Skeletal muscle tissue (tissue), 3 donors: ENCODE measurements at regions not wholly inside any gene's neighbourhood (a gene's known extent, or its start where the extent isn't known, plus 50 kb on each side); places are given as distances from the start of the nearest gene placed in this dataset.
"Not testable (repeated sequence)": the region's sequence is repeated elsewhere in the genome, so short reads cannot be mapped to it uniquely, and the experiment has no call there.

Experiments
- H3K27ac ChIP-seq: one replicate; pipeline ENCODE4 v1.7.0; 2013; ENCODE audit warnings: mild to moderate bottlenecking, low read depth, low read length, inconsistent platforms
- H3K27me3 ChIP-seq, 3 donors: one replicate each; pipeline ENCODE4 v1.7.0; 2013; ENCODE audit warnings: low read length in 3 of 3; ENCODE audit not compliant: control insufficient read depth in 3 of 3, insufficient read depth in 3 of 3
- H3K36me3 ChIP-seq, 3 donors: one replicate each; pipeline ENCODE4 v1.7.0; 2013; ENCODE audit warnings: low read length in 3 of 3; ENCODE audit not compliant: control insufficient read depth in 3 of 3, insufficient read depth in 3 of 3
- H3K4me1 ChIP-seq, 3 donors: one replicate each; pipeline ENCODE4 v1.7.0; 2013; ENCODE audit warnings: low read length in 3 of 3, mild to moderate bottlenecking in 3 of 3; ENCODE audit not compliant: control insufficient read depth in 3 of 3, insufficient read depth in 3 of 3
- H3K4me3 ChIP-seq, 3 donors: one replicate each; pipeline ENCODE4 v1.7.0; 2013; ENCODE audit warnings: low read length in 3 of 3
- H3K9ac ChIP-seq, 3 donors: one replicate each; pipeline ENCODE4 v1.7.0; 2013; ENCODE audit warnings: low read length in 3 of 3, mild to moderate bottlenecking in 3 of 3, moderate library complexity in 2 of 3, low read depth in 1 of 3
- H3K9me3 ChIP-seq, 3 donors: one replicate each; pipeline ENCODE4 v1.7.0; 2013; ENCODE audit warnings: low read length in 3 of 3; ENCODE audit not compliant: control insufficient read depth in 3 of 3
- donor health status: Osteomylitis.

DNA sequence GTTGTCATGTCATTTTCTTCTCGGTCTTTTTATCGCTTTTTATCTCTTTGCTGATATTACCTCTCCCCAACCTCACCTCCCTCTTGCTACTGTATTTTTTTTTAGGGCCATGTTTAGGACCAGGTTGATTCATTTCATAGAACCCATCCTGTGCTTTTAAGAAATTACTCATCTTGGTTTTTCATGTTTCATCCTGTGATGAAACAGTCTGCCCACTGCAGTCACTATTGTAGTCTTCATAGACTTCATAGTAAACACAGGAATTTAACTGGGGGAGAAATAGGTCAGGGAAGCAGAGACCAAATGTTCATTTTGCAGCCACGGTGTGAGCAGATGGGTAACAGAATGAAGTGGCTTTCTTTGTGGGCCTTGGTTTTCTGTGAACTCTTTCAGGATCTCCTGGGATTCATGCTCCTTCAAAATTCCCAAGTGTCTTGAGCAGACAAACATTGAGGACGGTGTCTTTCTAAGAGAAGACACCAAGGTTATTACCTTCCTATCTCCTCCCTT is 161.8 kb downstream of the NAA11 start:
- Histone ChIP-seq H3K27ac (no peak overlapping the region), H3K4me3 (no peak overlapping the region), H3K27me3 (no peaks in the 10 kb centered on the region), H3K36me3 (no peaks in the 10 kb centered on the region), H3K9ac (no peak overlapping the region), H3K4me1 (no peaks in the 10 kb centered on the region), H3K9me3 (no peaks in the 10 kb centered on the region)

DNA sequence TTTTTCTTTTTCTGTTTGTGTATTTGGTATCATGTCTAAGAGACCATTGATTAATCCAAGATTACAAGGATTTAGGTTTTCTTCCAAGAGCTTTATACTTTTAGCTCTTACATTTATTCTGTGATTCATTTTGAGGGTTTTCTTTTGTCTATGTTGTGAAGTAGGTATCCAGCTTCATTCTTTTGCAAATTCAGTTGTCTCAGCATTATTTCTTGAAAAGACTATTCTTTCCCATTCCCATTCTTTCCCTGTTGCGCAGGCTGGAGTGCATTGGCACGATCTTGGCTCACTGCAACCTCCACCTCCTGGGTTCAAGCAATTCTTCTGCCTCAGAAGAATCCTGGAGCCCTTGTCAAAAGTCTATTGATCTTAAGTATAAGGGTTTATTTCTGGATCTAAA is 164.9 kb downstream of the NAA11 start:
- Histone ChIP-seq H3K27me3 (no peaks in the 10 kb centered on the region), H3K27ac (no peak overlapping the region), H3K36me3 (no peaks in the 10 kb centered on the region), H3K4me3 (no peak overlapping the region), H3K9me3 (no peaks in the 10 kb centered on the region), H3K4me1 (no peaks in the 10 kb centered on the region), H3K9ac (no peak overlapping the region)

DNA sequence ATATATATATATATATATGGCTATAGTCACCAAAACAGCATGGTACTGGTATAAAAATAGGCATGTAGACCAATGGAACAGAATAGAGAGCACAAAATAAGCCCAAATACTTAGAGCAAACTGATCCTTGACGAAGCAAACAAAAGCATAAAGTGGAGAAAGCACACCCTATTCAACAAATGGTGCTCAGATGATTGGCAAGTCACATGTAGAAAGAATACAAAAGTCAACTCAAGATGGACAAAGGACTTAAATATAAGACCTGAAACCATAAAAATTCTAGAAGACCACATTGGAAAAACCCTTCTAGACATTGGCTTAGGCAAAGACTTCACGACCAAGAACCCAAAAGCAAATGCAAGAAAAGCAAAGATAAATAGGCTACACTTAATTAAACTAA is 167.2 kb downstream of the NAA11 start:
- H3K27me3 ChIP-seq, H3K4me1 ChIP-seq, H3K27ac ChIP-seq, H3K36me3 ChIP-seq, H3K9me3 ChIP-seq, H3K9ac ChIP-seq, H3K4me3 ChIP-seq: not testable (repeated sequence)

DNA sequence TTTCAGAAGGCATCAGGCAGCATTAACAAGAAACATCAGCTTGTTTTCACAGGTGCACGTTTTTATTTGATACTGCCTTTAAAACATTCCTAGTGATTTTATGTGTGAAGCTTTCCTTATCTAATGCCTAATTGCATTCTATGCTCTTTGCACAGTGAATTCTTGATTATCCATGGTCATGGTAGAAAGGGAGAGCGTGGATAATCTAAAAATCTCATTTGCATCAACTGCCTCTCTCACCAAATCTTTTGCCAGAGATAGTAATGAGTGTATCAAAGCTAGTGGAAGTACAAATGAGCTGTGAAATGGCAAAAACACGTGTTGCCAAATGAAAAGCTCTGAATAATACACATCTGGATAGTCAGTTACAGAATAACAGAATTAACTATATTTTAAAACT is 170.5 kb downstream of the NAA11 start:
- Histone ChIP-seq H3K9me3 (peaks cover 0 to 7% (median 0%) of the 10 kb centered on the region in 3 donors), H3K4me1 (no peaks in the 10 kb centered on the region), H3K27ac (no peak overlapping the region), H3K27me3 (no peaks in the 10 kb centered on the region), H3K9ac (no peak overlapping the region), H3K36me3 (no peaks in the 10 kb centered on the region), H3K4me3 (no peak overlapping the region)

DNA sequence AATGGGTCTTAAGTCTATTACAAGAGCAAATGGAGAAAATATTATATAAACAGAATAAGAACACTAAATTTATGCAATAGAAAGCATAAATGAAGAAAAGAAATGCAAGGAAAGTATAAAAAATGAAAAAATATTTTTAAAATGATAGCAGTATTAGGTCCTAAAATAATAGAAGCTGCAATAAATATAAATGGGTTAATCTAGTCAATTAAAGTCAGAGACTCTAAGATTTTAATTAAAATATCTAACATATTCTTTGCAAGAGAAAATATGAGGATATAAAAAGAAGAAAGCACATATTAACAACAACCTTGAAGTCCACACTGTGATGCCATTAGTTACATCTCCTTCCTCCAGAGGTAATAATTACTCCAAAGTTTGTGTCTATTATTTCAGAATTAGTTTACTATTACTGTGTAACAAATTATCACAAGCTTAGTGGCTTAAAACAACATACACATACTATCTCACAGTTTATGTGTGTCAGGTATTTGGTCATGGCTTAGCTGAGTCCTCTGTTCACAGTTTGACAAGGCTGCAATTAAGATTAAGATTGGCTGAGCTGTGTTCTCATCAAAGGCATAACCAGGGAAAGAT is 174.9 kb downstream of the NAA11 start:
- H3K9ac ChIP-seq = no peak overlapping the region
- H3K27me3 ChIP-seq = no peaks in the 10 kb centered on the region
- no peaks in the 10 kb centered on the region for H3K4me1 ChIP-seq
- H3K9me3 ChIP-seq = peaks cover 0 to 7% (median 2%) of the 10 kb centered on the region in 3 donors
- no peak overlapping the region for H3K27ac ChIP-seq
- no peaks in the 10 kb centered on the region for H3K36me3 ChIP-seq
- no peak overlapping the region for H3K4me3 ChIP-seq

DNA sequence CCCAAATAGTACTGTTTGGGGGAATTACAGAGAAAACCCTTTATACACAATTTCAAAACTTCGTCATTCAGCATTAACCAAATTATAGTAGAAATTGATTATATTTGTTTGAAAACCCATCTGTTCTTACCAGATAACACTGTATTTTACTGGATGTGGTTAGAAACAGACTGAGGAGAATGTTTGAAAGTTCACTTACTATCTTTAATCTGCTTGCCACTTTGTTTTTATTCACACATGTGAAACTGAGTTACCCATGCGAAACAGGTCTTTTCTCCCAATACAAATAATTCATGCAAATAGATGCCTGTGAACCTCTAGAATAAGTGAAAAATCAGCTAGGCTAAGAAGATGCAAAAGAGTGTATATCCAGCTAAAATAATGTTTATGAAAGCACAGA is 177.5 kb downstream of the NAA11 start:
- H3K4me1 ChIP-seq = no peaks in the 10 kb centered on the region
- H3K9me3 ChIP-seq = peaks cover 0 to 9% (median 2%) of the 10 kb centered on the region in 3 donors
- no peaks in the 10 kb centered on the region for H3K27me3 ChIP-seq
- no peak overlapping the region for H3K9ac ChIP-seq
- H3K27ac ChIP-seq = no peak overlapping the region
- no peaks in the 10 kb centered on the region for H3K36me3 ChIP-seq
- H3K4me3 ChIP-seq = no peak overlapping the region

DNA sequence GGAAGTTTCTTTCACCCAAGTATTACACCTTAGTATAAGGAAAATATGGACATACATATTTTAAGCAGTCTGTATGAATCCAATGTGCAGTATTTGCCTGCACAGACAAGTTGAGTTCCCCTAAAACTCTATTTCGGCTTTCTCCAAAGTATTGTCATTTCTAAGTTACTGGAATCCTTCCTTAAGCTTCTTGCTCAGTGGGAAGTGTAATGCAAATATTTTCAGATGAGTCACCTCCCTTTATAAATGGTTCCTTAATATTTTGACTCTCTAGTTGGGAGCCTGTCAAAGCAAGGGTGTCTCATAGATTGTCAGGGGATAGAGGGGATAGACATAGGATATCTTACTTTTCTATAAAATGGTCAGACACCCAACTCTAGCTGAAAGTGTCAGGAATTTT is 178.6 kb downstream of the NAA11 start:
- H3K9me3 ChIP-seq = peaks cover 0 to 9% (median 5%) of the 10 kb centered on the region in 3 donors
- no peaks in the 10 kb centered on the region for H3K36me3 ChIP-seq
- H3K9ac ChIP-seq = no peak overlapping the region
- no peaks in the 10 kb centered on the region for H3K27me3 ChIP-seq
- no peaks in the 10 kb centered on the region for H3K4me1 ChIP-seq
- no peak overlapping the region for H3K4me3 ChIP-seq
- no peak overlapping the region for H3K27ac ChIP-seq

DNA sequence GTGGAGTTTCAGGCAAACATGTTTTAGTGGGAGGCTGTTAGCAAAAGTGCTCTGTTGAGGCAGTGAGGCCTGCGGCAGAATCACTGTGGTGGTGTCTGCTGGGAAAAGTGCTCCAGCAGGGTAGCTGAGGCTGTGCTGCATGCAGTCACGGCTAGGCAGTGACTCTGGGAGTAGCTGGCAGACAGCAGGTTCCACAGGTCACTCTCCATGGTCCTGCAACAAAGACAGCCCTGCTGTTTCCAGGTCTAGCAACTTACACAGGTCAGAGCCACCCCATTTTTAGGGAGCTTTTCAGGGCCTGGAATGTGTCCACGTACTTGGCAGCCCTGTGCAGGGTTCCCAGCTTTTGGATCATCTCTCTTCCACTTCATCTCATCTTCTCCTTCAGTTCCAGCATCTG is 184.3 kb downstream of the NAA11 start:
- no peaks in the 10 kb centered on the region for H3K4me1 ChIP-seq
- no peak overlapping the region for H3K9ac ChIP-seq
- H3K27ac ChIP-seq = no peak overlapping the region
- H3K9me3 ChIP-seq = peaks cover 0 to 3% (median 2%) of the 10 kb centered on the region in 3 donors
- H3K27me3 ChIP-seq = no peaks in the 10 kb centered on the region
- no peaks in the 10 kb centered on the region for H3K36me3 ChIP-seq
- no peak overlapping the region for H3K4me3 ChIP-seq

DNA sequence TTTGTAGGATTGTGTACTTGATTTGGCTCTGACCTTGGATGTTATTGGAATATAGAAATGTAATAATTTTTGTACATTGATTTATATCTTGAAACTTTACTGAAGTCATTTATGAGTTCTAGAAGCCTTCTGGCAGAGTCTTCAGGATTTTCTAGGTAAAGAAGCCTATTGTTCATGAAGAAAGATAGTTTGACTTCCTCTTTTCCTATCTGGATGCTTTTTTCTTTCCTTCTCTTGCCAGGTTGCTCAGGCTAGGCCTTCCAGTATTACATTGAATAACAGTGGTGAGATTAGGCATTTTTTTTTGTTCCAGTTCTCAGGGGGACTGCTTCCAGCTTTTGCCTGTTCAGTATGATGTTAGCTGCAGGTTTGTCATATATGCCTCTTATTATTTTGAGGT is 191.1 kb downstream of the NAA11 start:
- Histone ChIP-seq H3K9ac (no peak overlapping the region), H3K27me3 (no peaks in the 10 kb centered on the region), H3K4me1 (no peaks in the 10 kb centered on the region), H3K9me3 (no peaks in the 10 kb centered on the region), H3K4me3 (no peak overlapping the region), H3K36me3 (no peaks in the 10 kb centered on the region), H3K27ac (no peak overlapping the region)

DNA sequence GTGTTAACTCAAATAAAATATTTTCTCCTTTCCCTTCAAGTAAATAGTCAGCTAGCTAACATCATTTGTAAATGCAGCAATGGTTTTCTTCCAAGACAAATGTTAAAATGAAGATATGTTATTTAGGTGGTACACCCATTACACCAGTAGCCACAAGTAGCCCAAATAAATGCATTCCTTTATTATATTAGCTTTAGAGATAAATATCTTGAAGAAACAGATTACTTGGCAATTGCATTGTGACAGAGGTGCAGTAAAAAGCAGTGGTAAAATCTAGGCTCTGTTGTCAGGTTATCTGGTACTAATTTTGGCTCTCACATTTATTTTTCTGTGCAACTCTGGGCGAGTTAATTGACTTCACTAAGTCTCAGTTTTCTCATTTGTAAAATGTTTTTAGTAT is 193.0 kb downstream of the NAA11 start:
- H3K27ac ChIP-seq = no peak overlapping the region
- H3K9ac ChIP-seq = no peak overlapping the region
- peaks cover 0 to 3% (median 0%) of the 10 kb centered on the region in 3 donors for H3K9me3 ChIP-seq
- H3K4me3 ChIP-seq = no peak overlapping the region
- no peaks in the 10 kb centered on the region for H3K27me3 ChIP-seq
- no peaks in the 10 kb centered on the region for H3K4me1 ChIP-seq
- H3K36me3 ChIP-seq = no peaks in the 10 kb centered on the region
